Smooth muscle cell (in vitro differentiated cells): ENCODE measurements at regions not wholly inside any gene's neighbourhood (a gene's known extent, or its start where the extent isn't known, plus 50 kb on each side); places are given as distances from the start of the nearest gene placed in this dataset.

Source experiments
- DNase-seq: peaks from one replicate; lab custom pipeline; 2025; ENCODE audit not compliant: unreplicated experiment; lab: John Stamatoyannopoulos, UW
- H2AFZ ChIP-seq: fragments of 200-600 bp; sonication (generic); 2 replicates; pipeline ENCODE4 v1.6.0; 2016; ENCODE audit warnings: antibody characterized with exemption, low read depth, mild to moderate bottlenecking
- H3F3A ChIP-seq: fragments of 200-600 bp; sonication (generic); 2 replicates; pipeline ENCODE4 v1.6.0; 2017; ENCODE audit warnings: antibody characterized with exemption, low read depth
- H3K27ac ChIP-seq: fragments of 200-600 bp; sonication (generic); 2 replicates; pipeline ENCODE4 v1.5.1; 2016; ENCODE audit warnings: low read depth, mild to moderate bottlenecking
- H3K27me3 ChIP-seq: fragments of 200-600 bp; sonication (generic); 2 replicates; pipeline ENCODE4 v1.6.1; 2016; ENCODE audit warnings: low read depth, mild to moderate bottlenecking
- H3K36me3 ChIP-seq: fragments of 200-600 bp; sonication (generic); 2 replicates; pipeline ENCODE4 v1.5.1; 2016; ENCODE audit warnings: low read depth
- H3K4me1 ChIP-seq: fragments of 200-600 bp; sonication (generic); 2 replicates; pipeline ENCODE4 v1.5.1; 2016; ENCODE audit warnings: low read depth
- H3K4me2 ChIP-seq: fragments of 200-600 bp; sonication (generic); 2 replicates; pipeline ENCODE4 v1.6.0; 2016; ENCODE audit warnings: mild to moderate bottlenecking
- H3K4me3 ChIP-seq: fragments of 200-600 bp; sonication (generic); 2 replicates; pipeline ENCODE4 v1.5.1; 2016; ENCODE audit warnings: mild to moderate bottlenecking
- H3K79me2 ChIP-seq: fragments of 200-600 bp; sonication (generic); 2 replicates; pipeline ENCODE4 v1.6.0; 2016; ENCODE audit warnings: low read depth, mild to moderate bottlenecking
- H3K9ac ChIP-seq: fragments of 200-600 bp; sonication (generic); 2 replicates; pipeline ENCODE4 v1.6.0; 2016; ENCODE audit warnings: low read depth
- H3K9me3 ChIP-seq: fragments of 200-600 bp; sonication (generic); replicated peaks from 2 replicates; pipeline ENCODE4 v1.5.1; 2016; ENCODE audit warnings: low read depth
- H4K20me1 ChIP-seq: fragments of 200-600 bp; sonication (generic); 2 replicates; pipeline ENCODE4 v1.6.0; 2016; ENCODE audit warnings: low read depth
- WGBS: methylation state at CpG from one replicate; pipeline ENCODE4 v1.1.7; 2016; ENCODE audit warnings: low lambda C conversion rate; 5-methylcytosine and 5-hydroxymethylcytosine counted together
- TF ChIP-seq, protein P1 (sequence below): fragments of 200-600 bp; sonication (generic); IDR thresholded peaks from 2 replicates; pipeline ENCODE4 v1.5.1; 2017; ENCODE audit warnings: borderline replicate concordance, mild to moderate bottlenecking, antibody characterized with exemption; ENCODE audit not compliant: insufficient read depth, poor library complexity, severe bottlenecking

DNA sequence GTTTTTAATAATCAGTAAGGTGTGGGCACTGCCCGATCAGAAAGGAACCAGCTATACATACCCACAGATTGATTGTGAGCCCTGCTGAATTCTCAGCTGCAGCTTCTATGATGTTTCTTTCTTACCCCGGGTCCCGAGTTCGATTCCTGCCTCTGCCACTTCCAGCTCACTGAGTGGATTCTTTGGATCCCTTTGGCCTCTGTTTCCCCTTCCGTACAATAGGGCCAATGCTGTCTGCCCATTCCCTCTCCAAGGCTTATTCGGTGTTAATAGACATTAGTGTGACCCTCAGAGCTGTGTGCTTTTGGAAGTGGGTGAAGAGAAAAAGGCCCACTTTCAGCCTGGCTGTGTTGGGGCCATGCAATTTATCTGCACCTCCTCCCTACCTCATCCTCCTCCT, 115.8 kb downstream of the IRX5 start:
- Histone ChIP-seq H3K27ac (no peak overlapping the region), H3K4me1 (no peaks in the 10 kb centered on the region), H3K36me3 (no peaks in the 10 kb centered on the region), H4K20me1 (no peaks in the 10 kb centered on the region), H3K79me2 (no peaks in the 10 kb centered on the region), H3K4me2 (no peak overlapping the region), H3F3A (no peaks in the 10 kb centered on the region), H3K9ac (no peak overlapping the region), H2AFZ (no peak overlapping the region), H3K27me3 (no peaks in the 10 kb centered on the region), H3K9me3 (no peaks in the 10 kb centered on the region), H3K4me3 (no peak overlapping the region)
- WGBS, result 96% methylated on average over 6 of the region's 6 CpGs
- DNase-seq, result no peak
- TF ChIP-seq, protein P1, sequence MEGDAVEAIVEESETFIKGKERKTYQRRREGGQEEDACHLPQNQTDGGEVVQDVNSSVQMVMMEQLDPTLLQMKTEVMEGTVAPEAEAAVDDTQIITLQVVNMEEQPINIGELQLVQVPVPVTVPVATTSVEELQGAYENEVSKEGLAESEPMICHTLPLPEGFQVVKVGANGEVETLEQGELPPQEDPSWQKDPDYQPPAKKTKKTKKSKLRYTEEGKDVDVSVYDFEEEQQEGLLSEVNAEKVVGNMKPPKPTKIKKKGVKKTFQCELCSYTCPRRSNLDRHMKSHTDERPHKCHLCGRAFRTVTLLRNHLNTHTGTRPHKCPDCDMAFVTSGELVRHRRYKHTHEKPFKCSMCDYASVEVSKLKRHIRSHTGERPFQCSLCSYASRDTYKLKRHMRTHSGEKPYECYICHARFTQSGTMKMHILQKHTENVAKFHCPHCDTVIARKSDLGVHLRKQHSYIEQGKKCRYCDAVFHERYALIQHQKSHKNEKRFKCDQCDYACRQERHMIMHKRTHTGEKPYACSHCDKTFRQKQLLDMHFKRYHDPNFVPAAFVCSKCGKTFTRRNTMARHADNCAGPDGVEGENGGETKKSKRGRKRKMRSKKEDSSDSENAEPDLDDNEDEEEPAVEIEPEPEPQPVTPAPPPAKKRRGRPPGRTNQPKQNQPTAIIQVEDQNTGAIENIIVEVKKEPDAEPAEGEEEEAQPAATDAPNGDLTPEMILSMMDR, result no peak

DNA sequence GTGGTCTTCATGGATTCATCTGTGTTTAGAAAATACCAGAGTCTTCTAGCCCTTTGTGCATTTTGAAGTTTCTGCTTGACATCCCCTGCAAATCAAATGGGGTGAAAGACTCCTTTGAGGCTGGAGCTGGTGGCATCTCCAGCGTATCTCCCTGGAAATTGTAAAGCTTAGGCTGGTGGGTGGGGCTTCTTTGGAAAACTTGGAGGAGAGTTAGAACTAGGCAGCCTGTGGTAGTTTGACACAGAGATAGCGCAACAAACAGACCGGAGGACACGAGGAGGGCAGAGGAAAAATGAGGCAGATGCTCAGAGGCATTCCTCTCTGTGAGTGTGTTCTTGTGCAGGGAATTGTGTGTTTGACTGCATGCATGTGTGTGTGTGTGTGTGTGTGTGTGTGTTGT, 116.3 kb downstream of the IRX5 start:
- no peaks in the 10 kb centered on the region for H3K36me3 ChIP-seq
- H3K9me3 ChIP-seq, result no peaks in the 10 kb centered on the region
- no peak for DNase-seq
- H3F3A ChIP-seq, result no peaks in the 10 kb centered on the region
- WGBS, result 49% methylated on average over 4 of the region's 4 CpGs
- no peak overlapping the region for H3K27ac ChIP-seq
- H3K4me3 ChIP-seq, result no peak overlapping the region
- TF ChIP-seq, protein P1, result no peak
- no peak overlapping the region for H3K9ac ChIP-seq
- no peaks in the 10 kb centered on the region for H3K79me2 ChIP-seq
- H2AFZ ChIP-seq, result no peak overlapping the region
- no peaks in the 10 kb centered on the region for H4K20me1 ChIP-seq
- H3K4me1 ChIP-seq, result no peaks in the 10 kb centered on the region
- no peak overlapping the region for H3K4me2 ChIP-seq
- no peaks in the 10 kb centered on the region for H3K27me3 ChIP-seq

DNA sequence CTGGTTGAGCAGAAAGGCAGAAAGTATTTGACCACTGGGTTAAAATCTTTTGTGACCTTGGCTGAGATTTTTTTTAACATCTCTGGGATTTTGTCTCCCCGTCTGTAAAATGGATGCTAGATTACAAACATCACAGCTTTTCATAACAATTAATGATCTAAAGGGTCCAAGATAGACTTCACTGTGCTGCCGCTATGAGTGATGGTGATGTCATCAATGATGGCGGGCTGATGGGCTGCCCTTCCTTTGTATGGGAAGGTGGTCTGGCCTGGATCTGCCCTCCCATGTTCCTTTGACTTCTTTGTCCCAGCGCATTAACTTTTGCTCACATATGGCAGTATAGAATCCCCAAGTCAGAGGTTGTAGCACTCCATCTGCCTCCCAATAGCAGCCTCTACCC, 116.7 kb downstream of the IRX5 start:
- H3F3A ChIP-seq, result no peaks in the 10 kb centered on the region
- H3K27ac ChIP-seq, result no peak overlapping the region
- no peak overlapping the region for H3K9ac ChIP-seq
- H3K36me3 ChIP-seq, result no peaks in the 10 kb centered on the region
- H3K27me3 ChIP-seq, result no peaks in the 10 kb centered on the region
- no peaks in the 10 kb centered on the region for H3K4me1 ChIP-seq
- H2AFZ ChIP-seq, result no peak overlapping the region
- DNase-seq, result no peak
- WGBS, result 96% methylated on average over 4 of the region's 4 CpGs
- no peaks in the 10 kb centered on the region for H3K79me2 ChIP-seq
- H4K20me1 ChIP-seq, result no peaks in the 10 kb centered on the region
- TF ChIP-seq, protein P1, result no peak
- no peak overlapping the region for H3K4me3 ChIP-seq
- H3K4me2 ChIP-seq, result no peak overlapping the region
- no peaks in the 10 kb centered on the region for H3K9me3 ChIP-seq

DNA sequence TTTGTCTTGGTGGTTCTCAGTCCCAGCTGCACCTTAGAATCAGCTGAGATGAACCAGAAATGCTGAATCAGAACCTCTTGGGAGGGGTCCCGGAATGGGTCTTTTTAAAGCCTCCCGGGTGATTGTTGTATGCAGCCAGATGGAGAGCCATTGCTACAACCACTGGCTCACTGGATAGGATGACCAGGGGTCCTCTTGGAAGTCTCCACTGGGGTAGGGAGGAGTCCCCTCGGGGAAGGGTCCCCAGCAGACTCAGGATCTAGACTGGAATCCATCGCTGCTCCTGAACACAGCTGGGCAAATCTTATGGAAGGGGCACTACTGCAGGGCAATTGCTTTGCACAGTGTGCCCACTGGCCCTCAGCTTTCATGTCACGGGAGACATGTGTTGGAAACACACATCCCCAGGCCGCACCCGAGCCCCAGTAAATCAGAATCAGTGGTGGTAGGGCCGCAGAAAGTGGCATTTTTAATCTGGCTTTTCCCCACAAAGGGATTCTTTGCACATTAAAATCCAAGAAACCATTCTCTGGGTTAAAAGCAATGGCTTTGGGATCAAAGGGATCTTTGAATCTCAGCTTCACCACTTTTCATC, 117.3 kb downstream of the IRX5 start:
- no peaks in the 10 kb centered on the region for H3F3A ChIP-seq
- H3K4me3 ChIP-seq, result no peak overlapping the region
- no peak for DNase-seq
- H3K9me3 ChIP-seq, result no peaks in the 10 kb centered on the region
- no peaks in the 10 kb centered on the region for H4K20me1 ChIP-seq
- no peak overlapping the region for H3K9ac ChIP-seq
- no peak overlapping the region for H3K4me2 ChIP-seq
- TF ChIP-seq, protein P1, result no peak
- H3K4me1 ChIP-seq, result no peaks in the 10 kb centered on the region
- no peaks in the 10 kb centered on the region for H3K79me2 ChIP-seq
- H3K36me3 ChIP-seq, result no peaks in the 10 kb centered on the region
- no peak overlapping the region for H3K27ac ChIP-seq
- no peak overlapping the region for H2AFZ ChIP-seq
- no peaks in the 10 kb centered on the region for H3K27me3 ChIP-seq
- whole genome bisulfite sequencing, result 97% methylated on average over 8 of the region's 8 CpGs
